ENCODE measurements at regions not wholly inside any gene's neighbourhood (a gene's known extent, or its start where the extent isn't known, plus 50 kb on each side); places are given as distances from the start of the nearest gene placed in this dataset.

- TF ChIP-seq CTCF (IDR thresholded peaks at IDR 0.05; ENCODE audit: insufficient read depth, low read length, poor library complexity, severe bottlenecking) (no peak), EZH2phosphoT487 (conservative IDR thresholded peaks at IDR 0.05; ENCODE audit: low read length) (no peak)
These were observed 673.1 kb upstream of the VRK2 start for GRCh38 chr2:57373530-57373929.

Data from SU-DHL-6 (cell line).